Gastroesophageal sphincter (tissue), 3 donors: ENCODE measurements at regions not wholly inside any gene's neighbourhood (a gene's known extent, or its start where the extent isn't known, plus 50 kb on each side); places are given as distances from the start of the nearest gene placed in this dataset.

ENCODE experiments used
- CTCF ChIP-seq, 4 experiments: fragments of 200-600 bp in 2 of 4; fragments of 450-650 bp in 2 of 4; sonication (generic) in 1 of 4; IDR thresholded peaks; one replicate each; pipeline ENCODE4 v1.5.1; 2017 to 2019; ENCODE audit warnings: antibody characterized with exemption in 4 of 4, mild to moderate bottlenecking in 2 of 4, moderate library complexity in 2 of 4
- EP300 ChIP-seq: sonication (generic); formaldehyde crosslinking; IDR thresholded peaks from one replicate; pipeline ENCODE4 v1.6.1; 2017; ENCODE audit warnings: antibody characterized with exemption, mild to moderate bottlenecking
- POLR2A ChIP-seq, 2 donors: fragments of 450-650 bp; IDR thresholded peaks; one replicate each; pipeline ENCODE4 v1.6.1; 2017; ENCODE audit warnings: antibody characterized with exemption in 2 of 2, mild to moderate bottlenecking in 2 of 2, moderate library complexity in 1 of 2
- POLR2AphosphoS5 ChIP-seq: sonication (generic); formaldehyde crosslinking; IDR thresholded peaks from one replicate; pipeline ENCODE4 v1.6.1; 2017; ENCODE audit warnings: antibody characterized with exemption

- TF ChIP-seq CTCF (IDR thresholded peaks at IDR 0.05): no peak
- TF ChIP-seq EP300: no peak
- TF ChIP-seq POLR2A (IDR thresholded peaks at IDR 0.05): no peak
- no peak for TF ChIP-seq POLR2AphosphoS5
Observed at GRCh38 chr2:204492417-204492816, 52.9 kb upstream of the PARD3B start.
